ENCODE measurements at regions not wholly inside any gene's neighbourhood (a gene's known extent, or its start where the extent isn't known, plus 50 kb on each side); places are given as distances from the start of the nearest gene placed in this dataset.

DNA sequence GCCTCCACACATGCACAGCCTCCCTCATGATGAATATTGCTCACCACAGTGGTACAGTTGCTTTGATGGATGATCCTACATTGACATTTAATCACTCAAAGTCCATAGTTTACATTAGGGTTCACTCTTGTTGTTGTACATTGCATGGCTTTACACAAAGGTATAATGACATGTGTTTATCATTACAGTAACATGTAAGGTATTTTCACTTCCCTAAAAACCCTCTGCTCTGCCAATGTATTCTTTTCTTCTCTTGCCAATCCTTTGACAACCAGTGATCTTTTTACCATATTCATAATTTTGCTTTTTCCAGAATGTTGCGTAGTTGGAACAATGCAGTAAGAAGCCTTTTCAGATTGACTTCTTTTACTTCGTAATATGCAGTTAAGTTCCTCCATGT is 166.6 kb upstream of the KHDRBS2 start:
- no peak for TF ChIP-seq EZH2 (IDR thresholded peaks at IDR 0.05)
- no peak for TF ChIP-seq FOXP2 (optimal IDR thresholded peaks at IDR 0.05; ENCODE audit: control extremely low read depth, extremely low read length, insufficient read depth)
